ENCODE measurements at regions not wholly inside any gene's neighbourhood (a gene's known extent, or its start where the extent isn't known, plus 50 kb on each side); places are given as distances from the start of the nearest gene placed in this dataset.

DNA sequence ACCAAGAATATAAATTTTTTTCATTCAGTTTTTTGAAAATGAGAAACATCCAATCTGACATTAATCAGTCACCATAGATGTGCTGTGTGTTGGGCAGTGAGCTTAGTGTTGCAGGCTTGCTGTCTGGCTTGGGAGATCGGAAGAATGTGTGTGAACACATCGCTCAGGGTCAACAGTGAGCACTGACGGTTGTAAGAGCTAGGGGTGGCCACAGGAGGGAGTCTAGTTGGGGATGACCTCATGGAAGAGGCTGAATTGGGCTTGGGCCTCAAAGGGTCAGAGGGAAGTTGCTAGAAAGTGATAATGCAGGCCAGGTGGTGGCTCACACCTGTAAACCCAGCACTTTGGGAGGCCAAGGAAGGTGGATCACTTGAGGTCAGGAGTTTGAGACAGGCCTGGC, 375.4 kb downstream of the DDX10 start:
- no peak for DNase-seq (ENCODE audit: low spot score)
- Mint-ChIP-seq H3K27me3 (ENCODE audit: low read depth) (no peaks in the 10 kb centered on the region), H3K4me3 (ENCODE audit: unreplicated experiment) (no peak overlapping the region), H3K27ac (ENCODE audit: unreplicated experiment) (no peak overlapping the region), H3K36me3 (ENCODE audit: low read depth) (no peaks in the 10 kb centered on the region), H3K4me1 (ENCODE audit: low read depth) (peaks cover 10% of the 10 kb centered on the region), H3K9me3 (ENCODE audit: low read depth) (peaks cover 3% of the 10 kb centered on the region)
- TF ChIP-seq, protein P1, sequence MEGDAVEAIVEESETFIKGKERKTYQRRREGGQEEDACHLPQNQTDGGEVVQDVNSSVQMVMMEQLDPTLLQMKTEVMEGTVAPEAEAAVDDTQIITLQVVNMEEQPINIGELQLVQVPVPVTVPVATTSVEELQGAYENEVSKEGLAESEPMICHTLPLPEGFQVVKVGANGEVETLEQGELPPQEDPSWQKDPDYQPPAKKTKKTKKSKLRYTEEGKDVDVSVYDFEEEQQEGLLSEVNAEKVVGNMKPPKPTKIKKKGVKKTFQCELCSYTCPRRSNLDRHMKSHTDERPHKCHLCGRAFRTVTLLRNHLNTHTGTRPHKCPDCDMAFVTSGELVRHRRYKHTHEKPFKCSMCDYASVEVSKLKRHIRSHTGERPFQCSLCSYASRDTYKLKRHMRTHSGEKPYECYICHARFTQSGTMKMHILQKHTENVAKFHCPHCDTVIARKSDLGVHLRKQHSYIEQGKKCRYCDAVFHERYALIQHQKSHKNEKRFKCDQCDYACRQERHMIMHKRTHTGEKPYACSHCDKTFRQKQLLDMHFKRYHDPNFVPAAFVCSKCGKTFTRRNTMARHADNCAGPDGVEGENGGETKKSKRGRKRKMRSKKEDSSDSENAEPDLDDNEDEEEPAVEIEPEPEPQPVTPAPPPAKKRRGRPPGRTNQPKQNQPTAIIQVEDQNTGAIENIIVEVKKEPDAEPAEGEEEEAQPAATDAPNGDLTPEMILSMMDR (IDR thresholded peaks at IDR 0.05), result peak; percentile 41

- DNase-seq (ENCODE audit: low spot score), result no peak
- no peak overlapping the region for H3K4me3 Mint-ChIP-seq (ENCODE audit: unreplicated experiment)
- H3K4me1 Mint-ChIP-seq (ENCODE audit: low read depth), result peaks cover 7% of the 10 kb centered on the region
- no peaks in the 10 kb centered on the region for H3K36me3 Mint-ChIP-seq (ENCODE audit: low read depth)
- H3K9me3 Mint-ChIP-seq (ENCODE audit: low read depth), result peaks cover 3% of the 10 kb centered on the region
- no peak overlapping the region for H3K27ac Mint-ChIP-seq (ENCODE audit: unreplicated experiment)
- TF ChIP-seq, protein P1 (IDR thresholded peaks at IDR 0.05), result no peak
- H3K27me3 Mint-ChIP-seq (ENCODE audit: low read depth), result no peaks in the 10 kb centered on the region
Measured at GRCh38 chr11:109041876-109042275, 377.0 kb downstream of the DDX10 start.

DNA sequence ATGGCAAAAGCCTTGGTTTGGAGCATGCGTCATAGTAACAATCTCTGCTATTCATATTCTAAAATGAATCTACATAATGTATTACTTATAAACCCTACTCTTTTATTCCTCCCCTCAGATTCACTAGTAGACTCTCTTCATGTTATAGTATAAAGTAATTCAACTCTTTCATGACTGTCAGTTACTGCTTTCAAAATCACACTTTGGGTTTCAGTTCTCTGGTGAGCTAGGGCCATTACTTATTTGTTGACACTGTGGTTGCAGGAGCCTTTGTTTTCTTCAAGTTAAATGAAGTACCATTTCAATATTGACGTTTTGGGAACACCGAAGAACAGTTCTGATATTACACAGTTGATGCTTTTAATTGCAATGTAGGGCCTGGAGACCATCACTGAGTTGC, 378.4 kb downstream of the DDX10 start:
- no peak for DNase-seq (ENCODE audit: low spot score)
- Mint-ChIP-seq H3K27me3 (ENCODE audit: low read depth) (no peaks in the 10 kb centered on the region), H3K9me3 (ENCODE audit: low read depth) (no peaks in the 10 kb centered on the region), H3K4me1 (ENCODE audit: low read depth) (peaks cover 12% of the 10 kb centered on the region), H3K4me3 (ENCODE audit: unreplicated experiment) (no peak overlapping the region), H3K36me3 (ENCODE audit: low read depth) (no peaks in the 10 kb centered on the region), H3K27ac (ENCODE audit: unreplicated experiment) (no peak overlapping the region)
- TF ChIP-seq, protein P1 (IDR thresholded peaks at IDR 0.05), result no peak

- no peak overlapping the region for H3K27ac Mint-ChIP-seq (ENCODE audit: unreplicated experiment)
- H3K36me3 Mint-ChIP-seq (ENCODE audit: low read depth), result no peaks in the 10 kb centered on the region
- H3K9me3 Mint-ChIP-seq (ENCODE audit: low read depth), result no peaks in the 10 kb centered on the region
- DNase-seq (ENCODE audit: low spot score), result no peak
- no peaks in the 10 kb centered on the region for H3K27me3 Mint-ChIP-seq (ENCODE audit: low read depth)
- TF ChIP-seq, protein P1 (IDR thresholded peaks at IDR 0.05), result no peak
- no peak overlapping the region for H3K4me3 Mint-ChIP-seq (ENCODE audit: unreplicated experiment)
- H3K4me1 Mint-ChIP-seq (ENCODE audit: low read depth), result peaks cover 16% of the 10 kb centered on the region
Measured at GRCh38 chr11:109046284-109046992, 375.6 kb upstream of the C11orf87 start.

DNA sequence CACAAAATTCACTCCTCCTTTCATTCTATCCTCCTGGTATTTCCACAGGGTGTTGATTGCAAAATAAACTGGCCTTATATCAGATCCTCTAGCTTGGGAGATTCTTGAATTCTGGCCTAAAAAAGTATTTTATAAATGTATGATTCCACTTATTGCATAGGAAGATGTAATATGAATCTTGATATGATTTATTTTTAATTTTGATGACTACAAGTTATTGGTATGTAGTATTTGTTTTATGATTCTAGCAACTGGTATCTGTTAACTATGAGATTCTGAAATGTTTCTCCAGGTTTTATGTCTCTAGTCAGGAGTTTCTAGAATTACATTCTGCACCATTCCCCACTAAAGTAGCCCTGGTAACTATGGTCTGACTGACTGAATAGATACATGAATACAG, 373.9 kb upstream of the C11orf87 start:
- TF ChIP-seq, protein P1 (IDR thresholded peaks at IDR 0.05), result no peak
- Mint-ChIP-seq H3K36me3 (ENCODE audit: low read depth) (no peaks in the 10 kb centered on the region), H3K9me3 (ENCODE audit: low read depth) (no peaks in the 10 kb centered on the region), H3K27me3 (ENCODE audit: low read depth) (no peaks in the 10 kb centered on the region), H3K4me1 (ENCODE audit: low read depth) (peaks cover 16% of the 10 kb centered on the region), H3K4me3 (ENCODE audit: unreplicated experiment) (no peak overlapping the region), H3K27ac (ENCODE audit: unreplicated experiment) (peak overlapping the region; percentile 75)
- no peak for DNase-seq (ENCODE audit: low spot score)
